GM21737 (cell line): ENCODE measurements at regions not wholly inside any gene's neighbourhood (a gene's known extent, or its start where the extent isn't known, plus 50 kb on each side); places are given as distances from the start of the nearest gene placed in this dataset.

Experiments
- ATAC-seq: cut with Tn5 transposase; IDR thresholded peaks from one replicate; pipeline ENCODE4 v1.9.1; 2021; ENCODE audit warnings: mild to moderate bottlenecking, moderate library complexity; ENCODE audit not compliant: unreplicated experiment

GRCh38 chr6:21507811-21508210, 85.7 kb upstream of the SOX4 start:
- no peak for ATAC-seq

GRCh38 chr6:21508753-21509152, 84.8 kb upstream of the SOX4 start:
- ATAC-seq, result no peak

- no peak for ATAC-seq
Observed at GRCh38 chr6:21511891-21512550, 81.5 kb upstream of the SOX4 start.

GRCh38 chr6:21514288-21514687, 79.3 kb upstream of the SOX4 start:
- ATAC-seq, result no peak

GRCh38 chr6:21518317-21518716, 75.2 kb upstream of the SOX4 start:
- ATAC-seq, result no peak

DNA sequence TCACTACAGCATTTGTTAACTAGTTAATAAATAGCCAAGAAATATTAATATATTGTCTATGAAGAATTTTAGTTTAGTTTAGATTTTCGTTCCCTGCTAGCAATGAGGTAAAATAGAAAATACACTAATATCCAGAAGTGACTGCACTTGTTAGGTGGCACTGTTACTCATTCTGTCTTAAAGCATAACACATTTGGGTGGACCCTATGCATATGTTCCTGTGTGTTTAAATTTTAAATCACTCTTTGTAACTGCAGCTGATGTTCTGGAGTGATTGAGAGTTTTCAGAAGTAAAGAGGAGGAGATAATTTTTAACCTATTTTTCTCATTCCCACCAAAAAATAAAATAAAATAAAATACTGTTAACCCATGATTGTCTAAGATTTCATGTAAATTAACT, 73.9 kb upstream of the SOX4 start:
- no peak for ATAC-seq

DNA sequence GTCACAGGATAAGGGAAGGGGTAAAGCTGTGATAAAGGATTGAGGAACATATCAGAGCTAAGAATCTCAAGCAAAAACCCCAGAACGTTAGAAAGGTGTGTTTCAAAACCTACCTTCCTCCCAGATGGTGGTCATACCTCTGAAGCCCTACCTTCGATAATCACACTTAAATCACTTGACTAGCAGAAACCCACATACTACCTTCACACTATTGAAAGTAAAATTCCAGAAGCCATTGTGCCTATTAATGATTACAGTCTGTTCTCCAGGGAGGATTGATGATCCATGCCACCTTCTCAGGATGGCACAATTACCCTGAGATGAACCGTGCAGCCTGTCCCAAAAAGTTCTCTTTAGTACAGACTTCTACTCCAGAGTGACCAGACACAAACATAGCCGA, 72.3 kb upstream of the SOX4 start:
- no peak for ATAC-seq

GRCh38 chr6:21522143-21522747, 71.3 kb upstream of the SOX4 start:
- no peak for ATAC-seq

DNA sequence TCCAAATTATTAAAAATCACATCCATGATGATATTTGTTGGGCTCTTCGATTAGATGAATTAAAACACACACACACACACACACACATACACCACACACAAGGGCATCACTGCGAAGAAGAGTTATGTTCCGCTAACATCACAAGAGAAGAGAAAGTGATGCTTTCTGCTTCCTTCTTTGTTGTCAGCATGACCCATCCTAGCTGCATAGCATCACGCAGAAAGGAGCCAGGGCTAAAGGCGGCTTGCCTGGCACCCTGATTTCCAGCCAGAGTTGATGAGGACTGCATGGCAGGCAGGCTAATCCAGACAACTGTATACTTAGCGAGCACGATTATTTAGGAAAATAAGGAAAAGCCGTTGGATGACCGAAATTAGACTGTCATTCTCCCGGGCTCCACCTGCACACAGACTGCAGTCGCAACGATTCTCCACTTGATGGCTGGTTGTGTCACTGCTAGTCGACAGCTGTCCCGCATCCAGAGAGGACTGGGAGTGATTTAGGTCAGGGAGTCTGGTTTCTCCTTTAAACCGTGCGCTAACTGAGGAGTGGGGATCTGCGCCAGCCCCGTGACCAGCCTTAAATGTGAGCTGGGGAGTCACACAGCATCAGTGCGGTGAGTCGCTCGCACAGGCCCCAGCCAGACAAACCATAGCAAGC, 70.6 kb upstream of the SOX4 start:
- ATAC-seq, result no peak

DNA sequence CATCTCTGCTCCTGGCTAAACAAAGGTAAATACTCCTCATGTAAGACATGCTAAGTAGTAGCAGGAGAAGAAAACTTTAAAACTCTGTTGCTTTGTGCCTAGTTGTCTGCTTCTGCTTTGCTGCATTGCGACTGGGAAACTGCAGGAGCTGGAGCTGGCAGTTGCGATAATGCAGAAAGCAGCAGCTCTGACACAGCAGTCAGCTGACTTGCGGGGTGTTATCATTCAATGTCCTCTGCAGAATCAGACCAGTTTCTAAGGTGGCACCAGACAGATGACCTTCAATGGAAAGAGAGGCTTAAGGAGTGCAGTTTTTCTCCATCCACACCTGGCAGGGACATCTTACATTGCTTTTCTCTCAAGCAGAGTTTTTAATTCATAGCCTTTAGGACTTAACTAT, 69.9 kb upstream of the SOX4 start:
- ATAC-seq, result no peak

DNA sequence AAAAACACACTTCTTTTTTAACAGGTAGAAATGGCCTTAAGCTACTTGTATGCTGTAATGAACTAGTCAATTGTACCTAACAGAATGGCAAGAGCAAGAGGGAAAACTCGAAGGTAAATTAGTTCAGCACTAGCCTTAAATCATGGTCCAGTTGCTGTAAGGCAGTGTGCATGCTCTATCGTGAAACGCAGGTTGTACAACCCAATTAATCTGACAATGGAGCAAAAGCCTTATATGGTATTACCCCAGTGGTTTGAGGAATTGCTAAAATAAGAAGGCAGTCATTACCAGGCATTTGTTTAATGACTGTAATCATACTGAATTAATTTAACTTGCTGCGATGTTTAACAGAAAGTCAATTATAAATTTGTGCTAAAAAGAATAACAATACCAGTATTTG, 69.3 kb upstream of the SOX4 start:
- ATAC-seq, result no peak

DNA sequence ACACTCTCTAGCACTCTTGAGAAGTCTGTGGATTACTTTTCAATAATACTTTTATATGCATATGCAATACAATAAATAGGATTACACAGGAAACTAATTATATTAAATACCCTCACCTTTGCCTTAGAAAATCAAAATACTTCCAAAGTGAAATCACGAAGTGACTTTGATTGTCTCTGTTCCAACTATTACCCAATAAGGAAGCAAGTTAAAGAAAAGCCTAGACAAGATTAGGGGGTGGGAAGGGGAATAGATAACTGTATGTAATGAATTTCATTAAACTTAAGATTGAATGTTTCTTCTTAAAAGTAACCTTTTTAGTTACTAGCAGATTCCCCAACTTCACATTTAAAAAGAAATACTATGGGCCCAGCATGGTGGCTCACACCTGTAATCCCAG, 66.6 kb upstream of the SOX4 start:
- no peak for ATAC-seq

GRCh38 chr6:21527731-21528130, 65.8 kb upstream of the SOX4 start:
- no peak for ATAC-seq

GRCh38 chr6:21529431-21529830, 64.1 kb upstream of the SOX4 start:
- ATAC-seq, result no peak

DNA sequence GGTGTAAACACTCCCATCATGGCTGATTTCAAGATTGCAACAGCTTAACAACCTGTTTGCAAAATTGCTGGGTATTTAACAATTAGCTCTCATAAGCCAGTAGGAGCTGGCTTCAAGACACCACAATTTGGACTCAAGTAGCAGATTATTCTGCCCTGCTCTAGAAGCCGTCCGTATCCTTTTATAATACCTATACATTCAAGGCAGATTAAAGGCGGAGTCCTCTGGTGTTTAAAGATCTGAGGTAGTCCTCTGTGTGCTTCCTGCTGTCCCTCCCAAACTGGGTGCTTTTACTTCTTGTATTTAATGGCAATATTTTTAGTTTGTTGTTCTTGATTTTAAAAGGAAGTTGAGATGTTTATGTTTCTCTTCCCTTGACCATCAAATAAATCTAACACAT, 62.2 kb upstream of the SOX4 start:
- ATAC-seq, result no peak

- ATAC-seq, result no peak
Observed at GRCh38 chr6:21533678-21534077, 59.9 kb upstream of the SOX4 start.

GRCh38 chr6:21536280-21536766, 57.2 kb upstream of the SOX4 start:
- no peak for ATAC-seq

- no peak for ATAC-seq
Observed at GRCh38 chr6:21537637-21538036, 55.9 kb upstream of the SOX4 start.

DNA sequence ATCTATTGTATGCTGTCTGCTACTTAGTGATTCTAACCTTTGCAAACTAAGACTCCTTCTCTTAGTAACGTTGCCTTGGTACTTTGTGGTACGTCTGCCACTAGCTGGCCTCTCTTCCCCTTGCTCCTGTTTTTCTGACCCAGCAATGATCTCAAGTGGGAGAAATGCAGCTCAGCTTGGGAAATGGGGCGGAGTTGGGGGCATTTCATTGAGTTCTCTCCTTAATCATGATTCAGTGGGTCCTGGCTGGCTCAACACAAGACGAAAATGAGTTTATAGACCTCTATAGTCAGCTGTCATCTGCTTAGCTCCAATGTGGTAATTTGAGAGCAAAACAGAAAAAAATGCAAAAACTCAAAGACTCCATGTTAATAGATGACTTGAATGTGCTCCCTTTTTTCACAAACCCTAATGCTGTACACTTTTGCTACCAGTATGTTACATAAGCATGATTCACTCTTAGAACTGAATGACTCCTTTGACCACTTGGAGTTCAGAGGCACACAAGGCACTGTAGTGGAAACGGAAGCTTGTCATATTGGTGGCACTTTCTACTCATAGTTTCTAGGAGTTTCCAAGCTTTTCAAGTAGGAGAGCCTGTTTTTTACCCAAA, 55.3 kb upstream of the SOX4 start:
- ATAC-seq, result no peak

- no peak for ATAC-seq
Observed at GRCh38 chr6:21539621-21540100, 53.9 kb upstream of the SOX4 start.
